ENCODE measurements at regions not wholly inside any gene's neighbourhood (a gene's known extent, or its start where the extent isn't known, plus 50 kb on each side); places are given as distances from the start of the nearest gene placed in this dataset.

DNA sequence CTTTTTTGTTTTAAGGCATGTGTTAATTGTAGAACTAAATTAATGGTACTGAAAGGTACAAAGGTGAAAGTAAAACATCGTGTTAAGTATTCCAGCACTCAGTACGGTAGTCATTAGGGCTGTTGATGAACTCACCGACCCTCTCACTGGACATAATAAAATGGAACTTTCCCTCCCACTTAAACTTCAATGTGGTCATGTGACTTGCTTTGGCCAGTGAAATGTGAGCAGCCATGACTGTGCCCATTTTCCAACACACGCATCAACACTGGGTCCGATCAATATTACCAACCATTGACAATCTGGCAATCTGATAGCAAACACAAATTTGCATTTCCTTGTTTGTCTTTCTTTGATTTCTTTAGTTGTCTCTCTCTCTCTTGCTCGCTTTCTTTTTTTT, 125.1 kb downstream of the SPP2 start:
- TF ChIP-seq, protein P1, sequence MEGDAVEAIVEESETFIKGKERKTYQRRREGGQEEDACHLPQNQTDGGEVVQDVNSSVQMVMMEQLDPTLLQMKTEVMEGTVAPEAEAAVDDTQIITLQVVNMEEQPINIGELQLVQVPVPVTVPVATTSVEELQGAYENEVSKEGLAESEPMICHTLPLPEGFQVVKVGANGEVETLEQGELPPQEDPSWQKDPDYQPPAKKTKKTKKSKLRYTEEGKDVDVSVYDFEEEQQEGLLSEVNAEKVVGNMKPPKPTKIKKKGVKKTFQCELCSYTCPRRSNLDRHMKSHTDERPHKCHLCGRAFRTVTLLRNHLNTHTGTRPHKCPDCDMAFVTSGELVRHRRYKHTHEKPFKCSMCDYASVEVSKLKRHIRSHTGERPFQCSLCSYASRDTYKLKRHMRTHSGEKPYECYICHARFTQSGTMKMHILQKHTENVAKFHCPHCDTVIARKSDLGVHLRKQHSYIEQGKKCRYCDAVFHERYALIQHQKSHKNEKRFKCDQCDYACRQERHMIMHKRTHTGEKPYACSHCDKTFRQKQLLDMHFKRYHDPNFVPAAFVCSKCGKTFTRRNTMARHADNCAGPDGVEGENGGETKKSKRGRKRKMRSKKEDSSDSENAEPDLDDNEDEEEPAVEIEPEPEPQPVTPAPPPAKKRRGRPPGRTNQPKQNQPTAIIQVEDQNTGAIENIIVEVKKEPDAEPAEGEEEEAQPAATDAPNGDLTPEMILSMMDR (conservative IDR thresholded peaks at IDR 0.05; ENCODE audit: low read depth, low read length): no peak
- no peak for TF ChIP-seq EZH2 (IDR thresholded peaks at IDR 0.05; ENCODE audit: borderline replicate concordance, low read depth, low read length, poor library complexity, severe bottlenecking)
